Panc1 (cell line): ENCODE measurements at regions not wholly inside any gene's neighbourhood (a gene's known extent, or its start where the extent isn't known, plus 50 kb on each side); places are given as distances from the start of the nearest gene placed in this dataset.

Experiments
- POLR2AphosphoS5 ChIP-seq: IDR thresholded peaks from 2 replicates; pipeline ENCODE4 v1.6.1; 2012; ENCODE audit warnings: mild to moderate bottlenecking, low read depth, low read length, moderate library complexity
- SIN3A ChIP-seq: IDR thresholded peaks from 2 replicates; pipeline ENCODE4 v1.6.1; 2012; ENCODE audit warnings: low read depth, mild to moderate bottlenecking, low read length, moderate library complexity, borderline replicate concordance; ENCODE audit not compliant: insufficient read depth
- TCF7L2 ChIP-seq: IDR thresholded peaks from 2 replicates; pipeline ENCODE4 v1.6.1; 2011; ENCODE audit warnings: mild to moderate bottlenecking, low read depth, low read length, inconsistent platforms
- TF ChIP-seq, protein P1 (sequence below): fragments of 450-650 bp; IDR thresholded peaks from 2 replicates; pipeline ENCODE4 v1.5.1; 2017; ENCODE audit warnings: mild to moderate bottlenecking
- TF ChIP-seq, protein P2 (sequence below), 2 experiments: IDR thresholded peaks; 2 replicates each; pipeline ENCODE4 v1.6.1; 2011 to 2012; ENCODE audit warnings: low read depth in 2 of 2, control low read depth in 1 of 2, low read length in 1 of 2, mild to moderate bottlenecking in 1 of 2, moderate library complexity in 1 of 2; ENCODE audit not compliant: insufficient read depth in 1 of 2

DNA sequence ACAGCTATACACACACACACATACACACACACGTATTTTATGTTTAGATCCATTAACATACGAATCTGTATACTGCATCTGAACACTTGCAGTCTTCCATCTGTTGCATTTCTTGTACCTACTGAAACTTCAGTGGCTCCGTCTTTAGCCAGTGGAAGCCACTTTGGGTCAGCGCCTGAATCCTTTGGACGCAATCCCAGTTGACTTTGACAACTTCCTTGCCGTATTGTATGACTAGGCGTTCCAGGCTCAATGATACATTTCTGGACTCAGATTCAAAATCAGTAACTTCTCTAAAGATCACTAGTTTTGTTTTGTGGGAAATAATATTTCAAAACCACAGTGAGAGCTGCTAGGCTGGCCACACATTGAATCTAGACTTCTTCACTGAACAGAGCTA lies 101.5 kb upstream of the GPC1 start:
- TF ChIP-seq, protein P1, sequence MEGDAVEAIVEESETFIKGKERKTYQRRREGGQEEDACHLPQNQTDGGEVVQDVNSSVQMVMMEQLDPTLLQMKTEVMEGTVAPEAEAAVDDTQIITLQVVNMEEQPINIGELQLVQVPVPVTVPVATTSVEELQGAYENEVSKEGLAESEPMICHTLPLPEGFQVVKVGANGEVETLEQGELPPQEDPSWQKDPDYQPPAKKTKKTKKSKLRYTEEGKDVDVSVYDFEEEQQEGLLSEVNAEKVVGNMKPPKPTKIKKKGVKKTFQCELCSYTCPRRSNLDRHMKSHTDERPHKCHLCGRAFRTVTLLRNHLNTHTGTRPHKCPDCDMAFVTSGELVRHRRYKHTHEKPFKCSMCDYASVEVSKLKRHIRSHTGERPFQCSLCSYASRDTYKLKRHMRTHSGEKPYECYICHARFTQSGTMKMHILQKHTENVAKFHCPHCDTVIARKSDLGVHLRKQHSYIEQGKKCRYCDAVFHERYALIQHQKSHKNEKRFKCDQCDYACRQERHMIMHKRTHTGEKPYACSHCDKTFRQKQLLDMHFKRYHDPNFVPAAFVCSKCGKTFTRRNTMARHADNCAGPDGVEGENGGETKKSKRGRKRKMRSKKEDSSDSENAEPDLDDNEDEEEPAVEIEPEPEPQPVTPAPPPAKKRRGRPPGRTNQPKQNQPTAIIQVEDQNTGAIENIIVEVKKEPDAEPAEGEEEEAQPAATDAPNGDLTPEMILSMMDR = no peak
- TF ChIP-seq POLR2AphosphoS5 = no peak
- TF ChIP-seq, protein P2, sequence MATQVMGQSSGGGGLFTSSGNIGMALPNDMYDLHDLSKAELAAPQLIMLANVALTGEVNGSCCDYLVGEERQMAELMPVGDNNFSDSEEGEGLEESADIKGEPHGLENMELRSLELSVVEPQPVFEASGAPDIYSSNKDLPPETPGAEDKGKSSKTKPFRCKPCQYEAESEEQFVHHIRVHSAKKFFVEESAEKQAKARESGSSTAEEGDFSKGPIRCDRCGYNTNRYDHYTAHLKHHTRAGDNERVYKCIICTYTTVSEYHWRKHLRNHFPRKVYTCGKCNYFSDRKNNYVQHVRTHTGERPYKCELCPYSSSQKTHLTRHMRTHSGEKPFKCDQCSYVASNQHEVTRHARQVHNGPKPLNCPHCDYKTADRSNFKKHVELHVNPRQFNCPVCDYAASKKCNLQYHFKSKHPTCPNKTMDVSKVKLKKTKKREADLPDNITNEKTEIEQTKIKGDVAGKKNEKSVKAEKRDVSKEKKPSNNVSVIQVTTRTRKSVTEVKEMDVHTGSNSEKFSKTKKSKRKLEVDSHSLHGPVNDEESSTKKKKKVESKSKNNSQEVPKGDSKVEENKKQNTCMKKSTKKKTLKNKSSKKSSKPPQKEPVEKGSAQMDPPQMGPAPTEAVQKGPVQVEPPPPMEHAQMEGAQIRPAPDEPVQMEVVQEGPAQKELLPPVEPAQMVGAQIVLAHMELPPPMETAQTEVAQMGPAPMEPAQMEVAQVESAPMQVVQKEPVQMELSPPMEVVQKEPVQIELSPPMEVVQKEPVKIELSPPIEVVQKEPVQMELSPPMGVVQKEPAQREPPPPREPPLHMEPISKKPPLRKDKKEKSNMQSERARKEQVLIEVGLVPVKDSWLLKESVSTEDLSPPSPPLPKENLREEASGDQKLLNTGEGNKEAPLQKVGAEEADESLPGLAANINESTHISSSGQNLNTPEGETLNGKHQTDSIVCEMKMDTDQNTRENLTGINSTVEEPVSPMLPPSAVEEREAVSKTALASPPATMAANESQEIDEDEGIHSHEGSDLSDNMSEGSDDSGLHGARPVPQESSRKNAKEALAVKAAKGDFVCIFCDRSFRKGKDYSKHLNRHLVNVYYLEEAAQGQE (IDR thresholded peaks at IDR 0.05; ENCODE audit: insufficient read depth in 1 of 2, low read depth in 2 of 2, low read length in 1 of 2) = no peak
- no peak for TF ChIP-seq SIN3A
- TF ChIP-seq TCF7L2 = no peak
